Thyroid gland (tissue), 4 donors: ENCODE measurements at regions not wholly inside any gene's neighbourhood (a gene's known extent, or its start where the extent isn't known, plus 50 kb on each side); places are given as distances from the start of the nearest gene placed in this dataset.
"Not testable (repeated sequence)": the region's sequence is repeated elsewhere in the genome, so short reads cannot be mapped to it uniquely, and the experiment has no call there.

Source experiments
- DNase-seq, 2 donors: peaks; one replicate each; pipeline ENCODE4 v3.0.0-alpha.2; 2019
- H3K27ac ChIP-seq, 3 donors: fragments of 200-600 bp; sonication (generic); 1 replicate in 2 of 3; 2 replicates in 1 of 3; pipeline ENCODE4 v1.5.1; 2016 to 2019; ENCODE audit warnings: mild to moderate bottlenecking in 1 of 3, moderate library complexity in 1 of 3
- H3K27me3 ChIP-seq: fragments of 200-600 bp; sonication (generic); one replicate; pipeline ENCODE4 v1.5.1; 2019
- H3K36me3 ChIP-seq, 2 donors: fragments of 200-600 bp; sonication (generic); one replicate each; pipeline ENCODE4 v1.5.1; 2016 to 2019
- H3K4me1 ChIP-seq, 2 donors: fragments of 200-600 bp; sonication (generic); one replicate each; pipeline ENCODE4 v1.5.1; 2017 to 2019
- H3K4me3 ChIP-seq, 3 donors: fragments of 200-600 bp; sonication (generic); replicated peaks in 1 of 3; 1 replicate in 2 of 3; 2 replicates in 1 of 3; pipeline ENCODE4 v1.5.1; 2016; ENCODE audit warnings: mild to moderate bottlenecking in 1 of 3
- H3K9me3 ChIP-seq: fragments of 200-600 bp; sonication (generic); one replicate; pipeline ENCODE4 v1.5.1; 2017
- CTCF ChIP-seq, 6 experiments: fragments of 200-600 bp in 3 of 6; fragments of 450-650 bp in 3 of 6; sonication (generic) in 3 of 6; IDR thresholded peaks; one replicate each; pipeline ENCODE4 v1.5.1; 2016 to 2019; ENCODE audit warnings: antibody characterized with exemption in 6 of 6, mild to moderate bottlenecking in 2 of 6, inconsistent platforms in 1 of 6, moderate library complexity in 1 of 6
- WGBS, 2 donors: methylation state at CpG; one replicate each; pipeline ENCODE4 v1.1.5; 2017; 5-methylcytosine and 5-hydroxymethylcytosine counted together
- intact Hi-C: fragments of 100-400 bp; cut with DNase I; formaldehyde crosslinking; loops from one replicate; pipeline ENCODE4 v1.15.1; 2023

- 57 to 65% methylated on average over 2 of the region's 3 CpGs for WGBS, 2 donors
- H3K36me3 ChIP-seq, H3K4me3 ChIP-seq, H3K9me3 ChIP-seq, H3K27ac ChIP-seq, DNase-seq, H3K27me3 ChIP-seq, H3K4me1 ChIP-seq, intact Hi-C loops: not testable (repeated sequence)
- peak in 4 of 6 experiments; percentile 26 to 50 (median 26) for TF ChIP-seq CTCF (IDR thresholded peaks at IDR 0.05)
Measured at GRCh38 chr2:89048138-89049066, 356.9 kb downstream of the RPIA start.

- intact Hi-C loops, H3K27ac ChIP-seq: not testable (repeated sequence)
Measured at GRCh38 chr2:89058616-89059015, 367.1 kb downstream of the RPIA start.

GRCh38 chr2:89061174-89061573 lies 369.7 kb downstream of the RPIA start:
- H3K4me1 ChIP-seq, H3K9me3 ChIP-seq, H3K27me3 ChIP-seq, H3K4me3 ChIP-seq, H3K27ac ChIP-seq, intact Hi-C loops, H3K36me3 ChIP-seq, DNase-seq: not testable (repeated sequence)
- 78 to 89% methylated on average over 1 of the region's 1 CpG for WGBS, 2 donors

More at GRCh38 chr2:89058616-89059015, 367.1 kb downstream of the RPIA start:
- not testable (repeated sequence) for DNase-seq, H3K27me3 ChIP-seq, H3K4me1 ChIP-seq, H3K36me3 ChIP-seq, H3K4me3 ChIP-seq, H3K9me3 ChIP-seq
- WGBS, 2 donors, result 79 to 89% methylated on average over 4 of the region's 4 CpGs

- H3K36me3 ChIP-seq, H3K4me1 ChIP-seq, DNase-seq, H3K9me3 ChIP-seq, H3K27ac ChIP-seq, H3K27me3 ChIP-seq, intact Hi-C loops, H3K4me3 ChIP-seq: not testable (repeated sequence)
- WGBS, 2 donors, result 74 to 78% methylated on average over 4 of the region's 4 CpGs
Measured at GRCh38 chr2:89076771-89077170, 385.3 kb downstream of the RPIA start.

- H3K27ac ChIP-seq, H3K4me3 ChIP-seq, DNase-seq, H3K9me3 ChIP-seq, H3K4me1 ChIP-seq, H3K36me3 ChIP-seq, H3K27me3 ChIP-seq, intact Hi-C loops: not testable (repeated sequence)
- 69 to 73% methylated on average over 8 of the region's 8 CpGs for WGBS, 2 donors
Measured at GRCh38 chr2:89092911-89093310, 401.4 kb downstream of the RPIA start.

- H3K27me3 ChIP-seq, intact Hi-C loops, H3K36me3 ChIP-seq, H3K4me1 ChIP-seq, H3K9me3 ChIP-seq, H3K4me3 ChIP-seq, DNase-seq, H3K27ac ChIP-seq: not testable (repeated sequence)
- WGBS, 2 donors, result 0 to 26% methylated on average over 1 to 4 of the region's 4 CpGs
Measured at GRCh38 chr2:89095060-89095459, 403.6 kb downstream of the RPIA start.

- DNase-seq, H3K4me3 ChIP-seq, H3K27me3 ChIP-seq, H3K9me3 ChIP-seq, H3K4me1 ChIP-seq, H3K27ac ChIP-seq, intact Hi-C loops, H3K36me3 ChIP-seq: not testable (repeated sequence)
- WGBS, 2 donors, result 77 to 86% methylated on average over 2 to 4 of the region's 4 CpGs
Measured at GRCh38 chr2:89102587-89102986, 411.1 kb downstream of the RPIA start.

- no CpG with 5 or more reads among the region's 3 CpGs for WGBS, 2 donors
- H3K9me3 ChIP-seq, H3K4me3 ChIP-seq, H3K27ac ChIP-seq, H3K27me3 ChIP-seq, H3K4me1 ChIP-seq, DNase-seq, H3K36me3 ChIP-seq, intact Hi-C loops: not testable (repeated sequence)
Measured at GRCh38 chr2:89106369-89107019, 415.0 kb downstream of the RPIA start.
